GM21529 (cell line): ENCODE measurements at regions not wholly inside any gene's neighbourhood (a gene's known extent, or its start where the extent isn't known, plus 50 kb on each side); places are given as distances from the start of the nearest gene placed in this dataset.
"Not testable (repeated sequence)": the region's sequence is repeated elsewhere in the genome, so short reads cannot be mapped to it uniquely, and the experiment has no call there.

ENCODE experiments used
- ATAC-seq: cut with Tn5 transposase; IDR thresholded peaks from one replicate; pipeline ENCODE4 v1.9.1; 2021; ENCODE audit not compliant: unreplicated experiment

- ATAC-seq: no peak
Observed at GRCh38 chr3:187850258-187850921, 105.1 kb upstream of the BCL6 start.

- ATAC-seq: no peak
Observed at GRCh38 chr3:187852842-187853730, 107.8 kb upstream of the BCL6 start.

GRCh38 chr3:187855131-187855530, 109.9 kb upstream of the BCL6 start:
- ATAC-seq: no peak

GRCh38 chr3:187856555-187856954, 111.3 kb upstream of the BCL6 start:
- no peak for ATAC-seq

GRCh38 chr3:187858041-187858440, 112.8 kb upstream of the BCL6 start:
- ATAC-seq: no peak

GRCh38 chr3:187858711-187859110, 113.4 kb upstream of the BCL6 start:
- ATAC-seq: no peak

GRCh38 chr3:187862701-187863277, 117.5 kb upstream of the BCL6 start:
- not testable (repeated sequence) for ATAC-seq

GRCh38 chr3:187870360-187871203, 125.3 kb upstream of the BCL6 start:
- peak; percentile 78 for ATAC-seq

- no peak for ATAC-seq
Observed at GRCh38 chr3:187871204-187871591, 125.9 kb upstream of the BCL6 start.

- no peak for ATAC-seq
Observed at GRCh38 chr3:187871848-187872247, 126.6 kb upstream of the BCL6 start.

- no peak for ATAC-seq
Observed at GRCh38 chr3:187873843-187874242, 128.6 kb upstream of the BCL6 start.

- no peak for ATAC-seq
Observed at GRCh38 chr3:187875863-187876262, 130.6 kb upstream of the BCL6 start.

GRCh38 chr3:187878772-187879518, 133.7 kb upstream of the BCL6 start:
- no peak for ATAC-seq

- ATAC-seq: no peak
Observed at GRCh38 chr3:187880441-187880840, 135.2 kb upstream of the BCL6 start.

- ATAC-seq: no peak
Observed at GRCh38 chr3:187880851-187881250, 135.6 kb upstream of the BCL6 start.

GRCh38 chr3:187888701-187889100, 143.4 kb upstream of the BCL6 start:
- ATAC-seq: no peak

GRCh38 chr3:187889106-187889505, 143.8 kb upstream of the BCL6 start:
- ATAC-seq: no peak

- ATAC-seq: no peak
Observed at GRCh38 chr3:187889601-187890404, 144.5 kb upstream of the BCL6 start.

- ATAC-seq: not testable (repeated sequence)
Observed at GRCh38 chr3:187890405-187890752, 145.1 kb upstream of the BCL6 start.

GRCh38 chr3:187896646-187897045, 151.4 kb upstream of the BCL6 start:
- ATAC-seq: no peak
